Activated CD4-positive, CD25-positive, alpha-beta regulatory T cell treated with anti-CD3 and anti-CD28 coated beads, Interleukin-2, amount 50 U/mL, for 24 hours (primary cell): ENCODE measurements at regions not wholly inside any gene's neighbourhood (a gene's known extent, or its start where the extent isn't known, plus 50 kb on each side); places are given as distances from the start of the nearest gene placed in this dataset.
"Not testable (repeated sequence)": the region's sequence is repeated elsewhere in the genome, so short reads cannot be mapped to it uniquely, and the experiment has no call there.

Source experiments
- ATAC-seq, 2 donors: fragments of 150-1000 bp; cut with Tn5 transposase; one replicate each; pipeline ENCODE4 v1.10.0; 2021; ENCODE audit warnings: mild to moderate bottlenecking in 1 of 2, moderate library complexity in 1 of 2

GRCh38 chrX:1140236-1140681, 72.2 kb downstream of the CRLF2 start:
- no peak for ATAC-seq

DNA sequence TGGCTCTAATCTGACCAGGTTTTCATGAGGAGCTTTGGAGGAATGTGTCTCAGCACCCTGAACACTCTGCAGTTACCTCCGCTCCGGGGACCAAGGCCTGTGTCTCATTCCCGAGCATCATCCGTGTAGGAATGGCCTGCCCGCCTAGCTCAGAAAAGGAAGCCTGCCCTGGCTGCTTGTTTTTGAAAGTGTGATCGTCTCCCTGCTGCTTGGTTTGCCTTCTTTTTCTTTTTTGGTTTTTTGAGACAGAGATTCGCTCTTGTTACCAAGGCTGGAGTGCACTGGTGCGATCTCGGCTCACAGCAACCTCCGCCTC, 73.3 kb downstream of the CRLF2 start:
- no peak for ATAC-seq

- no peak for ATAC-seq
These were observed 73.8 kb downstream of the CRLF2 start for GRCh38 chrX:1138476-1139184.

GRCh38 chrX:1137531-1137930, 74.9 kb downstream of the CRLF2 start:
- ATAC-seq: no peak

- not testable (repeated sequence) for ATAC-seq
These were observed 75.9 kb downstream of the CRLF2 start for GRCh38 chrX:1136582-1136981.

DNA sequence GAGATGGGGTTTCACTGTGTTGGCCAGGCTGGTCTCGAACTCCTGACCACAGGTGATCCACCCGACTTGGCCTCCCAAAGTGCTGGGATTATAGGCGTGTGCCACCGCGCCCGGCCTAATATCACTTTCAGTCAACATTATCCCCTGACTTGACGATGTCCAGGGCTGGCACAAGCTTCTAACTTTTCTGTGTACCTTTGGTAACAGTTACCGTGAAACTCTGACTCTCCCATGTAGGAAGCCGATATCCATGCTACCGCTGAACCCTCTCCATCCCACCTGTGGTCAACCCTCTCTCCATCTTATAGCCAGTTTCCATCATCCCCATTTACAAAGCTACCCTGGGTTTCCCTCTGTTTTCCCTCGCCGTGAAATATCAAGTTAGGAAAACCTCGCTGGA, 77.5 kb downstream of the CRLF2 start:
- ATAC-seq: no peak

DNA sequence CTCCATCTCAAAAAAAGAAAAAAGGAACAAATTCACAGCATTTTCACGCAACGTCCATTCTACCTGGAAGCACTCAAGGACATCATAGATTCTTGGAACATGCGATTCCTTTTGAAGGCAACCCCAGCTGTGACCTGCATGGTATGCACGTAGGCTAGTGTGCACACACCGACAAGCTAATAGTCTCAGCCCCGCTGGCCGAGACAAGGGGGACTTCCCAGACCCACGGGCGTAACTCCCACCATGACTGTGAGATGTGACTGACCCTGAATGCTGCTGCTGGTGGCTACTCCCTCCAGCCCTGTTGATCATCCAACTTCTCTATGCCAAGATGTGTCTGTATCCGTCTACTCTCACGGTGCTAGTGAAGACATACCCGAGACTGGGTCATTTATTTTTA, 78.3 kb downstream of the CRLF2 start:
- no peak for ATAC-seq

DNA sequence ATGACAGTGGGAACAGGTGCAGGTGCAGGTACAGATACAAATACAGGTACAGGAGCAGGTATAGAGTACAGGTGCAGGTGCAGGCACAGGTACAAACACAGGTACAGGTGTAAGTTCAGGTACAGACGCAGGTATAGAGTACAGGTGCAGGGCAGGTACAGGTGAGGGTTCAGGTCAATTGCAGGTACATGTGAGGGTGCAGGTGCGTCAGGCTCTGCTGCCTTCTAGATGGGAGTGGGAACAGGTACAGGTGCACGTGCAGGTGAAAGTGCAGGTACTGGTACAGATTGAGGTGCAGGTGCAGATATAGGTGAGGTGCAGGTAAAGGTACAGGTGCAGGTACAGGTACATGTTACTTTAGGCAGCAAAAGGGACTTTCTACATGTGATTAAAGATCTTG, 85.7 kb downstream of the CRLF2 start:
- ATAC-seq: no peak

DNA sequence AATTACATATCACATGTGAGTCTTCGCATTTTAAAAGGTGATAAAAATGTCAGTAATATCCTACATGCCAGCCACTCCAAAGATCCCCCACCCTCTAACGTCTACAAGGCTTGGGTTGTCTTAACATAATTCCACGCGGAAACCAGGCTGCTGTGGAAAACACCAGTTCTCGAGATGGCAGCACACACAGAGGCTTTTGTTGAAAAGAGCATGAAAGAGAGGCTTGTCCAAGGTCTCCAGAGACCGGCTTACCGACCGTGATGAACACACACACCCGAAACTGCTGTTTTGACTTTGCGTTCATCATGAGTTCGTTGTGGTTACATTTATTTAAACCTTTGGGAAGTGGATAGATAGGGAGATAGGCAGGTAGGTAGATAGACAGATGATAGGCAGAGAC, 87.9 kb downstream of the CRLF2 start:
- ATAC-seq: no peak

GRCh38 chrX:1122851-1123250, 89.6 kb downstream of the CRLF2 start:
- ATAC-seq: not testable (repeated sequence)

- ATAC-seq: no peak
These were observed 93.2 kb downstream of the CRLF2 start for GRCh38 chrX:1119275-1119674.

GRCh38 chrX:1118572-1119199, 93.8 kb downstream of the CRLF2 start:
- ATAC-seq: no peak

- not testable (repeated sequence) for ATAC-seq
These were observed 97.0 kb downstream of the CRLF2 start for GRCh38 chrX:1115411-1115810.

DNA sequence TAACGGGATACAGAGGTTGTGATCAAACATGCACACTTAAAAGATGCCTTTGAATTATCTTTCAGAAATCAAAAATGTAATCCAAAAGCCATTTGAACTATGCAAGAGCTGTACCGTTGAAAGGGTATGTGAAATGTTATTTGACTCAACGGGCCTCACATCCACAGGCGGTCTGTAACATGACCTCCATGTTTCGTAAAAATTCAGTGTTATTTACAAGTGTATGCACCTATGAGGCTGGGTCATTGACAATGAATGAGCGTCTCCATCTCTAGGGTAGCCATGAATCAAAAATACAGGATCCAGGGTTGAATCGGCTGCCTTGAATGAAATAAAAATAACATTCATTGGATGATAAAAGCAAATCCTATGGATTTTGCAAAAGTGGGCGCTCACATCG, 100.1 kb downstream of the CRLF2 start:
- no peak for ATAC-seq

- ATAC-seq: no peak
These were observed 100.7 kb downstream of the CRLF2 start for GRCh38 chrX:1111601-1112300.

DNA sequence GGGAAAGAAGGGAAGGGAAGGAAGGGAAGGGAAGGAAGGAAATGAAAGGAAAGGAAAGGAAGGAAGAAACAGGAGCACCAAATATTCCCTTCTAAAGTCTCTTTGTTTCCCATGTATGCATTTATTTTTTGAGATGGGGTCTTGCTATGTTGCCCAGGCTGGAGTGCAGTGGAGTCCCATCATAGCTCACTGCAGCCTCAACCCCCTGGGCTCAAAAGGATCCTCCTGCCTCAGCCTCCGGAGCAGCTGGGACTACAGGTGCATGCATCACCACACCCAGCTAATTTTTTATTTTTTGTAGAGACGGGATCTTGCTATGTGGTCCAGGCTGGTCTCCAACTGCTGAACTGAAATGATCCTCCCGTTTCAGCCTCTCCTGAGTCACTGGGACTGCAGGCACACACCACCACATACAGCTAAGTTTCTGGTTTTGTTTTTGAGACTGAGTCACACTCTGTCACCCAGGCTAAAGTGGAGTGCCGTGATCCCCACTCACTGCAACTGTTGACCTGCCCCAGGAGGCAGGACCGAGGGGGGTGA, 102.8 kb downstream of the CRLF2 start:
- no peak for ATAC-seq

DNA sequence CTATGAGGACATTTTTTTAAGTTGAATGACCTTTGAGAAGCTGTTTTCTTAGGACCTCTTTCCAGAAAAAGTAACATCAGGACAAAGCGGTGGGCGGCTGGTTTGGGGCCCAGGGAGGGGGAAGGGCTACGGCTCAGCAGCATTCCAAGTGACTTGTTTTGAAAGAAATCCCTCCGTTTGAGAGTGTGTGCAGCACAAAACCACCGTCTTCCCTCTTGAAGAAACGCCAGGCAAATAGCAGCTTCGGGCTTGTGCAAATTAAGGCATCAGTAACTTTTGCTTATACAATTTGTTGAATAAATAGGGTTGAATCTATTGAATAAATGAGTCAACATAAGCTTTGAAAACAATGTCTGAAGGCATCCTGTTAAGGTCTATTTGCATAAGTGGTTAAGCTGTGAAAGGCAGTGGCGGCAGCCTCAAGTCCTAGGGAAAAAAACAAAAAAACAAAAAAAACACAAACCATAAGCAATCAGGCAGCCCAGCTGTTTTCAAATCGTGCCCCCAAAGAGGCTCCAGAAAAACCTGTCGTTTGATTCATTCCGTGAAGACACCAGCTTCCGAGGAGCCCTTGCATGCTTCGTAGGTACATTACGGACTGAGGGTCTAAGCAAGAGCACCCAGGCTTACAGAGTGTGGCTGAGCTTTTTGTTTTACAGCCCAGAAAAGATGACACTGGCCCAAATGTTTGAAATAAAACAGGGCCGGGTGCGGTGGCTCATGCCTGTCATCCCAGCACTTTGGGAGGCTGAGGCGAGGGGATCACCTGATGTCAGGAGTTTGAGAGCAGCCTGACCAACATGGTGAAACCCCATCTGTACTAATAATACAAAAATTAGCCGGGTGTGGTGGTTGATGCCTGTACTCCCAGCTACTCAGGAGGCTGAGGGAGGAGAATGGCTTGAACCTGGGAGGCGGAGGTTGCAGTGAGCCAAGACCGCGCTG, 103.7 kb downstream of the CRLF2 start:
- no peak for ATAC-seq

GRCh38 chrX:1106478-1107210, 105.8 kb downstream of the CRLF2 start:
- no peak for ATAC-seq

DNA sequence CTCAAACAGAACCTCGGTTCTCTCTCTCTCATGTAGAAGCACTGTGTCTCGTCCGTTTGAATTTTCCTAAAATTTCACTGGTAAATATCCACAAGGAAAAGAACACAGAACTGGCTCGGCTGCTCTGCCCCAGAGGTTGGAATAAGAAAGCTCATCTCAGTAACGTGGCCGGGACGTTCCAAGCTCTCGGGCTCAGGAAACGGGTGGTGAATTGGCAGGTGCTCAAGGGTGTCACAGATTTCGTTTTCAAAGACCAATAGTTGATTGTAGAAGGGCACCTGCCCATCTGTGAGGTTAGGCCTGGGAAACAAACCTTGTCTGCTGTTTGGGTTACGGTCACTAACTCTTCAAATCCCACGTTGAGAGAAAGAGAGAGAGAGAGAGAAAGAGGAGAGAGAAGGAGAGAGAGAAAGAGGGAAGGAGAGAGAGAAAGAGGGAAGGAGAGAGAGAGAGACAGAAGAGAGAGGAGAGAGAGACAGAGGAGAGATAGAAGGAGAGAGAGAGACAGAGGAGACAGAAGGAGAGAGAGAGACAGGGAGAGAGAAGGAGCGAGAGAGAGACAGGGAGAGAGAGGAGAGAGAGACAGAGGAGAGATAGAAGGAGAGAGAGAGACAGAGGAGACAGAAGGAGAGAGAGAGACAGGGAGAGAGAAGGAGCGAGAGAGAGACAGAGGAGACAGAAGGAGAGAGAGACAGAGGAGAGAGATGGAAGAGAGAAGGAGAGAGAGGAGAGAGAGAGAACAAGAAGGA, 106.6 kb downstream of the CRLF2 start:
- ATAC-seq: no peak

- ATAC-seq: not testable (repeated sequence)
These were observed 107.4 kb downstream of the CRLF2 start for GRCh38 chrX:1105031-1105430.

DNA sequence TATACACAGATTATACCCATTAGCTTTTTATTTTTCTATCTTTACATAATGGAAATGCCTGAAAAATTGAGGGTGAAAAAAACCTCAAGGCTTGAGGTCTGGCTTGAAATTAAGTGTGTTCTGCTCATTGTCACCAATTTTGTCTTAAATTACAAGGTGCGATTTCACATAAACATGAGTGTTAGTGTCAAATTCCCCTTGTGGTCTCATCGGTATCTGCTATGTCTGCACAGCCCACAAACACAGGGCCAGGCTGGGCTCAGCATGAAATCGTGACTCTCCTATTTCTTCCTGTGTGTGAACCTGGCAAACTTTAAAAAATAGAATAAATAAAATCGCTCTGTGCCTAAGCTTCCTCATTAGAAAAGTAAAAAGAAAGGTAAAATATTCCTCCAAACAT, 109.1 kb downstream of the CRLF2 start:
- no peak for ATAC-seq
